Activated CD8-positive, alpha-beta memory T cell treated with anti-CD3 and anti-CD28 coated beads, Interleukin-2, amount 50 U/mL, for 1 hour (primary cell): ENCODE measurements at regions not wholly inside any gene's neighbourhood (a gene's known extent, or its start where the extent isn't known, plus 50 kb on each side); places are given as distances from the start of the nearest gene placed in this dataset.
"Not testable (repeated sequence)": the region's sequence is repeated elsewhere in the genome, so short reads cannot be mapped to it uniquely, and the experiment has no call there.

Experiments used
- DNase-seq: peaks from one replicate; pipeline ENCODE4 v3.0.0-alpha.2; 2020; ENCODE audit errors: extremely low read depth

- DNase-seq = no peak
Observed at GRCh38 chr21:35316933-35317332, 267.8 kb upstream of the RUNX1 start.

- DNase-seq = no peak
Observed at GRCh38 chr21:35316456-35316855, 267.4 kb upstream of the RUNX1 start.

- no peak for DNase-seq
Observed at GRCh38 chr21:35314857-35315582, 265.9 kb upstream of the RUNX1 start.

GRCh38 chr21:35311985-35312384 is 262.9 kb upstream of the RUNX1 start:
- no peak for DNase-seq

GRCh38 chr21:35309316-35309715 is 260.2 kb upstream of the RUNX1 start:
- no peak for DNase-seq

- no peak for DNase-seq
Observed at GRCh38 chr21:35303085-35303484, 254.0 kb upstream of the RUNX1 start.

- DNase-seq = no peak
Observed at GRCh38 chr21:35298757-35299156, 249.7 kb upstream of the RUNX1 start.

GRCh38 chr21:35297665-35298064 is 248.6 kb upstream of the RUNX1 start:
- no peak for DNase-seq

GRCh38 chr21:35294231-35294898 is 245.3 kb upstream of the RUNX1 start:
- DNase-seq = no peak

- no peak for DNase-seq
Observed at GRCh38 chr21:35291973-35292627, 243.0 kb upstream of the RUNX1 start.

- no peak for DNase-seq
Observed at GRCh38 chr21:35291034-35291433, 241.9 kb upstream of the RUNX1 start.

- DNase-seq = no peak
Observed at GRCh38 chr21:35288238-35288637, 239.1 kb upstream of the RUNX1 start.

- no peak for DNase-seq
Observed at GRCh38 chr21:35284199-35284598, 235.1 kb upstream of the RUNX1 start.

GRCh38 chr21:35282944-35283343 is 233.8 kb upstream of the RUNX1 start:
- no peak for DNase-seq

GRCh38 chr21:35281956-35282355 is 232.9 kb upstream of the RUNX1 start:
- DNase-seq = no peak

GRCh38 chr21:35280231-35280630 is 231.1 kb upstream of the RUNX1 start:
- no peak for DNase-seq

- no peak for DNase-seq
Observed at GRCh38 chr21:35275776-35276175, 226.7 kb upstream of the RUNX1 start.

- no peak for DNase-seq
Observed at GRCh38 chr21:35274923-35275322, 225.8 kb upstream of the RUNX1 start.

GRCh38 chr21:35274090-35274489 is 225.0 kb upstream of the RUNX1 start:
- DNase-seq = no peak

- DNase-seq = no peak
Observed at GRCh38 chr21:35273333-35273732, 224.2 kb upstream of the RUNX1 start.

GRCh38 chr21:35271344-35272118 is 222.4 kb upstream of the RUNX1 start:
- not testable (repeated sequence) for DNase-seq

- DNase-seq = no peak
Observed at GRCh38 chr21:35268817-35269216, 219.7 kb upstream of the RUNX1 start.
